ENCODE measurements at regions not wholly inside any gene's neighbourhood (a gene's known extent, or its start where the extent isn't known, plus 50 kb on each side); places are given as distances from the start of the nearest gene placed in this dataset.

- TF ChIP-seq CTCF (conservative IDR thresholded peaks at IDR 0.05; ENCODE audit: low read length) (no peak), EZH2phosphoT487 (IDR thresholded peaks at IDR 0.05; ENCODE audit: borderline replicate concordance, low read depth, low read length) (no peak)
Measured at GRCh38 chr20:61014491-61014890, 237.6 kb upstream of the CDH4 start.

All from OCI-LY7 (cell line).